ENCODE measurements at regions not wholly inside any gene's neighbourhood (a gene's known extent, or its start where the extent isn't known, plus 50 kb on each side); places are given as distances from the start of the nearest gene placed in this dataset.
"Not testable (repeated sequence)": the region's sequence is repeated elsewhere in the genome, so short reads cannot be mapped to it uniquely, and the experiment has no call there.

DNA sequence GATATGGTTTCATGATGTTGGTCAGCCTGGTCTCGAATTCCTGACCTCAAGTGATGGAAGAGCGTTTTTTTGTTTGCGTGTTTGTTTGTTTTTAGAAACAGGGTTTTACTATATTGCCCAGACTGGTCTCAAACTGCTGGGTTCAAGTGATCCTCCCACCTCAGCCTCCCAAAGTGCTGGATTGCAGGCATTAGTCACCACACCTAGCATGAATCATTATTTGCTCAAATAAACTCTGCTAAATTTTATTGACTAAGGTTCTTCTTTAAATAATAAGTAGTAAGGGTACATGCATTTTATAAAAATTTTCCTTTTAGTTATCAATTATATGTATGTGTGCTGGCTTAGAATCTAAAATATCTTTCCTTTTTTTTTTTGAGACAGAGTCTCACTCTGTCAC lies 52.9 kb downstream of the ZBTB9 start:
- Histone ChIP-seq H3K27me3 (ENCODE audit: insufficient read depth, low read depth, severe bottlenecking) (no peaks in the 10 kb centered on the region), H3K9me3 (ENCODE audit: severe bottlenecking) (peaks cover 14% of the 10 kb centered on the region), H3K4me3 (ENCODE audit: low read depth, low read length) (no peak overlapping the region), H3K36me3 (no peaks in the 10 kb centered on the region), H3K27ac (no peak overlapping the region)
- DNase-seq, result no peak
- TF ChIP-seq, protein P1, sequence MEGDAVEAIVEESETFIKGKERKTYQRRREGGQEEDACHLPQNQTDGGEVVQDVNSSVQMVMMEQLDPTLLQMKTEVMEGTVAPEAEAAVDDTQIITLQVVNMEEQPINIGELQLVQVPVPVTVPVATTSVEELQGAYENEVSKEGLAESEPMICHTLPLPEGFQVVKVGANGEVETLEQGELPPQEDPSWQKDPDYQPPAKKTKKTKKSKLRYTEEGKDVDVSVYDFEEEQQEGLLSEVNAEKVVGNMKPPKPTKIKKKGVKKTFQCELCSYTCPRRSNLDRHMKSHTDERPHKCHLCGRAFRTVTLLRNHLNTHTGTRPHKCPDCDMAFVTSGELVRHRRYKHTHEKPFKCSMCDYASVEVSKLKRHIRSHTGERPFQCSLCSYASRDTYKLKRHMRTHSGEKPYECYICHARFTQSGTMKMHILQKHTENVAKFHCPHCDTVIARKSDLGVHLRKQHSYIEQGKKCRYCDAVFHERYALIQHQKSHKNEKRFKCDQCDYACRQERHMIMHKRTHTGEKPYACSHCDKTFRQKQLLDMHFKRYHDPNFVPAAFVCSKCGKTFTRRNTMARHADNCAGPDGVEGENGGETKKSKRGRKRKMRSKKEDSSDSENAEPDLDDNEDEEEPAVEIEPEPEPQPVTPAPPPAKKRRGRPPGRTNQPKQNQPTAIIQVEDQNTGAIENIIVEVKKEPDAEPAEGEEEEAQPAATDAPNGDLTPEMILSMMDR (IDR thresholded peaks at IDR 0.05; ENCODE audit: low read depth, low read length), result no peak

DNA sequence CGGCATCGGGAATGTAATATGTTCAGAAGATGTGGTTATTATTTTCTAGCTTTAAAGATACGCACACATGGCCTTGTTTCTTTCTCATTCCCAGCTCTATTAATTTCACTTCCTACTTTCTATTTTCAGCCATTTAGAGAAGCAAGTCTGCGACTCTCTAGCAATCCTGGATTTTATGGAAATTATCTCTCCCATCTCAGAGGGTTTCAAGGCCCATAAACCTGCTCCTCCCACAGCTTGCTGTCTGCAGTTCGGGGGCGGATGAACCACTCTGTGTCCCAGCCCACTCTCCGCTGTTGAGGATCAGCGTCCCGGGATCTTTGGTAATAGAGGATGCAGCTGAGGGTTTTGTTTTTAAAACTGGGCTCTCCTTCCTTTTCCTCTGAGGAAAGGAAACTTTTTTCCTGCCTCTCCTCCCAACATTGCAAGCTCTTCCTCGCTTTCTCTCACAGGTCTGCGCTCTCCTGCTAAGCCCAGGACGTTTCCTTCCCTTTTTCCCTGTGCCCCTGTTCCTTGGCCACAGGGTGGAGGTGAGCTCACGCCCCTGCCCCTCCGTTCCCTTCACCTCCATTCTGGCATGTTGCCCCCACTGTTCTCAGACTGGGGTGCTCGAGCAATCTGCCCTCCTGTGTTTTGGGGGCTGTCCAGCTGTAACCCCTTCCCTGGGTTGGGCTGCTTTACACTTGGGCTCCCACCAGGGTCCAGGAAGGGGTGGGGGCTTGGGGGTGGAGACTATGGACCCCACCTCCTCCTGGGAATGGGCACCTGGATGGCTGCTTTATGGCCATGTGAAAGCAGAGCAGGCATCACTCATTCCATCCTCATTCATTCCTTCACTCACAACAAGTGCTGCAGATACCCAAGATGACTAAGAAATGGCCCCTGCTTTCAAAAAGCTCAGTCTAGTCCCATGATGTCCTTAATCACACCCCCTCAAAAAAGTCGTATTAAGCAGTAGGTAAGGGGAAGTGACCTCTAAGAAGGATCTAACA lies 54.9 kb downstream of the ZBTB9 start:
- DNase-seq, result no peak
- H3K4me3 ChIP-seq (ENCODE audit: low read depth, low read length), result no peak overlapping the region
- H3K9me3 ChIP-seq (ENCODE audit: severe bottlenecking), result peaks cover 4% of the 10 kb centered on the region
- no peak overlapping the region for H3K27ac ChIP-seq
- H3K27me3 ChIP-seq (ENCODE audit: insufficient read depth, low read depth, severe bottlenecking), result no peaks in the 10 kb centered on the region
- TF ChIP-seq, protein P1 (IDR thresholded peaks at IDR 0.05; ENCODE audit: low read depth, low read length), result no peak
- H3K36me3 ChIP-seq, result no peaks in the 10 kb centered on the region

DNA sequence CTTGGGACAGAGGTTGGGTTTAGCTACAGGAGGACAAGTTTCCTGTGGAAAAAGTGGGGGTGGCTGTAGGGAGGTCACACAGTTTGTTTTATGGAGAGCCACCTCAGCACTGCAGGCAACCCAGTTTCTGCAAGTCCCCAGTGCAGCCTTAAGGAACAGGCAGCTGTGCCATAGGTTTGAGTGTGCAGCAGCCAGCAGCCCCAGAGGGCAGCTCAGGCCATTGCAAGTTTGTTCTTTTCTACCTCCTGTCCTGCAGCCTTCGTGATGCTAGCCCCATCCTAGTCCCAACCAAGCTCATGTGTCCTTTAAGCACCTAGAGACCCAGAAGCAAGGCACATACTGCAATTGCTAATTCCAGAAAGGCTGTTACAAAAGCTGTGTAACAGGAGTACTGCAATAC lies 58.8 kb downstream of the ZBTB9 start:
- Histone ChIP-seq H3K27me3 (ENCODE audit: insufficient read depth, low read depth, severe bottlenecking) (no peaks in the 10 kb centered on the region), H3K27ac (no peak overlapping the region), H3K36me3 (no peaks in the 10 kb centered on the region), H3K9me3 (ENCODE audit: severe bottlenecking) (no peaks in the 10 kb centered on the region), H3K4me3 (ENCODE audit: low read depth, low read length) (no peak overlapping the region)
- DNase-seq, result no peak
- TF ChIP-seq, protein P1 (IDR thresholded peaks at IDR 0.05; ENCODE audit: low read depth, low read length), result 0 out of 2 replicates have a peak, but pooled peaks have one; percentile 28

DNA sequence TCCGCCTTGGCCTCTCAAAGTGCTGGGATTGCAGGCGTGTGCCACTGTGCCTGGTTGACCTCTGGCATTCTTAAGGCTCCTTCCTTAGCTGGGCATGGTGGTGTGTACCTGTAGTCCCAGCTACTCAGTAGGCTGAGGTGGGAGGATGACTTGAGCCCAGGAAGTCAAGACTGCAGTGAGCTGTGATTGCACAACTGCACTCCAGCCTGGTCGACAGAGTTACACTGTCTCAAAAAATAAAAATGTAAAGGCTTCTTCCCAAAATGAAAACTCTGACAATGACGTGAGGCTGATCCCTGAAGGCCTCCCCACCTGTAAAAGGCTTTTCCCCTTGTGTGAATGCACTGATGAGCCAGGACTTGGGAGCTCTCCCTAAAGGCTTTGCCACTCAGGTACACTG lies 62.4 kb downstream of the ZBTB9 start:
- TF ChIP-seq, protein P1 (IDR thresholded peaks at IDR 0.05; ENCODE audit: low read depth, low read length), result no peak
- no peaks in the 10 kb centered on the region for H3K27me3 ChIP-seq (ENCODE audit: insufficient read depth, low read depth, severe bottlenecking)
- H3K27ac ChIP-seq, result no peak overlapping the region
- DNase-seq, result no peak
- H3K36me3 ChIP-seq, result no peaks in the 10 kb centered on the region
- H3K9me3 ChIP-seq (ENCODE audit: severe bottlenecking), result peaks cover 4% of the 10 kb centered on the region
- H3K4me3 ChIP-seq (ENCODE audit: low read depth, low read length), result no peak overlapping the region

DNA sequence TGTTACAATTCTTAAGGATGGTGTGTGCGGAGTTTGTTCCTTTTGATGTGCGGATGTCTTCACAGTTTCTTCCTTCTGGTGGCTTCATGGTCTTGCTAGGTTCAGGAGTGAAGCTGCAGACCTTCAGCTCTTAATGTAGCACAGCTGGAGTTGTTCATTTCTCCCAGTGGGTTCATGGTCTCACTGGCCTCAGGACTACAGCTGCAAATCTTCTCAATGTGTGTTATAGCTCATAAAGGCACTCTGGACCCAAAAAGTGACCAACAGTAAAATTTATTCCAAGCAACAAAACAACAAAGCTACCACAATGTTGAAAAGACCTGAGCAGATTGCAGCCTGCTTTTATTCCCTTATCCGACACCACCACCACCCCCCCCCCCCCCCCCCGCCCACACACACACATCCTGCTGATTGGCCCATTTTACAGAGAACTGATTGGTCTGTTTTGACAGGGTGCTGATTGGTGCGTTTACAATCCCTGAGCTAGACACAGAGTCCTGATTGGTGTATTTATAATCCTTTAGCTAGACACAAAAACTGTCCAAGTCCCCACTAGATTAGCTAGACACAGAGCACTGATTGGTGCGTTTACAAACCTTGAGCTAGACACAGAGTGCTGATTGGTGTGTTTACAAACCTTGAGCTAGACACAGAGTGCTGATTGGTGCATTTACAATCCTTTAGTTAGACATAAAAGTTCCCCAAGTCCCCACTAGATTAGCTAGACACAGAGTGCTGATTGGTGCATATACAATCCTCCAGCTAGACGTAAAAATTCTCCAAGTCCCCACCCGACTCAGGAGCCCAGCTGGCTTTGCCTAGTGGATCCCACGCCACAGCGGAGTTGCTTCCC lies 59.2 kb downstream of the BAK1 start:
- not testable (repeated sequence) for H3K27me3 ChIP-seq (ENCODE audit: insufficient read depth, low read depth, severe bottlenecking); H3K4me3 ChIP-seq (ENCODE audit: low read depth, low read length); H3K36me3 ChIP-seq; DNase-seq; H3K9me3 ChIP-seq (ENCODE audit: severe bottlenecking); H3K27ac ChIP-seq
